Choroid plexus epithelial cell (primary cell): ENCODE measurements at regions not wholly inside any gene's neighbourhood (a gene's known extent, or its start where the extent isn't known, plus 50 kb on each side); places are given as distances from the start of the nearest gene placed in this dataset.
"Not testable (repeated sequence)": the region's sequence is repeated elsewhere in the genome, so short reads cannot be mapped to it uniquely, and the experiment has no call there.

Experiments
- DNase-seq: peaks from one replicate; pipeline ENCODE4 v3.0.0-alpha.2; 2010; ENCODE audit warnings: low read depth
- H3K4me3 ChIP-seq: 2 replicates; pipeline ENCODE4 v1.5.1; 2011; ENCODE audit warnings: low read depth, mild to moderate bottlenecking, control low read depth, low read length, moderate library complexity
- CTCF ChIP-seq: conservative IDR thresholded peaks from 2 replicates; pipeline ENCODE4 v1.5.1; 2011; ENCODE audit warnings: low read depth, mild to moderate bottlenecking, control low read depth, inconsistent platforms, low read length, moderate library complexity

GRCh38 chr18:7178568-7178967 is 52.3 kb upstream of the LRRC30 start:
- not testable (repeated sequence) for DNase-seq, H3K4me3 ChIP-seq

- H3K4me3 ChIP-seq = no peak overlapping the region
- peak; percentile 95 for TF ChIP-seq CTCF
- peak; percentile 96 for DNase-seq
Observed at GRCh38 chr18:7177116-7177744, 53.7 kb upstream of the LRRC30 start.

DNA sequence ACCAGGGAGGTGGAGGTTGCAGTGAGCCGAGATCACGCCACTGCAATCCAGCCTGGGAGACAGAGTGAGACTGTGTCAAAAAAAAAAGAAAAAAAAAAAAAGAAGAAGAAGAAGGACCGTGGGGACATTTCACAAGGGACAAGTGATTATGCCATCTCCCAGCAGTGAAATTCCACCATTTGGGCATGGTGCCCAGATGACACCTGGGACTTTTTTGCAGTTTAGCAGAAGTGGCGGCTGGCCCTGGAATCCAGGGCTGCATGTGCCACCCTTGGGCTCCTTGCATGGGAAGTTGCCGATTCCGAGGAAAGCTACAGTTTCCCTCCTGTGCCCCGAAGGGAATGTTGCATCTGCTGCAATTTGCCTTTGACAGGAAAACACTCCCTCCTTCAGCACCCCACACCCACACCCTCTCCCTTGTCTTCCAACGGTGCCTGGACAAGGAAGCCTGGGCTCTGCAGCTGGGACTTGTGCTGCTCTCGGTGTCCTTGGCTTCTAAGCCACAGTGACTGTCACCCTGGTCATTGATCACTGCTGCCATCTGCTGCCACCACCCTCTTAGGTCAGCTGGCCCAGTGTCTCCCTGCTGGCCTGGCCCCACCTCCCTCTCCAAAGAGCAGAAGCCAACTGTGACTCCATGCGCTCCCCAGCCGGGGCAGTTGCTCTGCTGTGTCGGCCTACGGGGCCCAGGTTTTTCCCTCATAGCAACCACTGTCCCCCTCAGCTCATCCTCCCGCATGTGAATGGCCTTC is 56.4 kb upstream of the LRRC30 start:
- TF ChIP-seq CTCF = peak; percentile 15
- H3K4me3 ChIP-seq = no peak overlapping the region
- peak; percentile 26 for DNase-seq

DNA sequence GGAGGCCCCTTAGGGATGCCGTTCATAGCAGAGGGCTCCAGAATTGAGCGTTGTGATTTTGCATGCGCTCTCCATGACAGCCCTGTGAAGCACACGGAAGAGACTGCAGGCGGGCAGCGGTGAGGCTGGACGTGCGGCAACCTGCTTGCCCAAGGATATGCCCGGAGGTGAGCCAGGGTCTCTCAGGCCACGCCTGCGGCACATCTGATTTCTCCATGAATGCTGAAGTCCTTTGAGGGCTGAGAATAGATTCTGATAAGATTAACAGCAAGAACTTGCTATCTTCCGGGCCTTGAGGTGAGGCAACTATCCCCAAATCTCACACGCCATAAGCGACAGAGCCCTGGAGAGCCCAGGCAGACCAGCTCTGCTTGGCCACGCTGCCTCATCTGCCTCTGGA is 55.6 kb upstream of the LAMA1 start:
- TF ChIP-seq CTCF = no peak
- DNase-seq = no peak
- H3K4me3 ChIP-seq = no peak overlapping the region

- H3K4me3 ChIP-seq = no peak overlapping the region
- peak; percentile 23 for DNase-seq
- no peak for TF ChIP-seq CTCF
Observed at GRCh38 chr18:7172611-7173010, 55.0 kb upstream of the LAMA1 start.

- DNase-seq = no peak
- no peak for TF ChIP-seq CTCF
- H3K4me3 ChIP-seq = no peak overlapping the region
Observed at GRCh38 chr18:7170292-7170691, 52.7 kb upstream of the LAMA1 start.

- no peak for DNase-seq
- no peak for TF ChIP-seq CTCF
- H3K4me3 ChIP-seq = no peak overlapping the region
Observed at GRCh38 chr18:7169601-7170000, 52.0 kb upstream of the LAMA1 start.
